NCI-H1930 (cell line): ENCODE measurements at regions not wholly inside any gene's neighbourhood (a gene's known extent, or its start where the extent isn't known, plus 50 kb on each side); places are given as distances from the start of the nearest gene placed in this dataset.
A peak's percentile ranks its signal among the peaks of the same experiment; 100 is the strongest.

ENCODE experiments used
- DNase-seq, 2 experiments: peaks; one replicate each; lab custom pipeline; 2025; lab: John Stamatoyannopoulos, UW

DNA sequence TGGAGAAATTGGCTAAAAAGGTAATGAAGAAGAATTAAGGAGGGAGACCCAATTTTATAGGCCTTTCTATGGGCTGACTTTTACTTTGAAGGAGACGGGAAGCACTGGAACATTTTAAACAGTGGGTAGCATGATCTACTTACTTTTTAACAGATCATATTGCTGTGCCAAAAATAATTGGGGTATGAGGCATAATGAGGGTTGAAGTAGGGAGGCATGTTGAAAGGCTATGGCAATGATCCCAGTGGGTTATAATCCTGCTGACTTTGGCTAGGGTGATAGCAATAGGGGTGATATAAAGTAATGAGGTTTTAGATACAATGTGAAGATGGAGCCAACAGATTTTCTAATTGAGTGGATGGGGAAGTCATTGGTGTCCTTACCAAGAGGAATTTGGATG is 73.2 kb downstream of the GPR37 start:
- no peak for DNase-seq

- DNase-seq, result no peak
Measured at GRCh38 chr7:124690840-124691239, 74.8 kb downstream of the GPR37 start.

GRCh38 chr7:124689931-124690330 is 75.7 kb downstream of the GPR37 start:
- DNase-seq, result no peak

DNA sequence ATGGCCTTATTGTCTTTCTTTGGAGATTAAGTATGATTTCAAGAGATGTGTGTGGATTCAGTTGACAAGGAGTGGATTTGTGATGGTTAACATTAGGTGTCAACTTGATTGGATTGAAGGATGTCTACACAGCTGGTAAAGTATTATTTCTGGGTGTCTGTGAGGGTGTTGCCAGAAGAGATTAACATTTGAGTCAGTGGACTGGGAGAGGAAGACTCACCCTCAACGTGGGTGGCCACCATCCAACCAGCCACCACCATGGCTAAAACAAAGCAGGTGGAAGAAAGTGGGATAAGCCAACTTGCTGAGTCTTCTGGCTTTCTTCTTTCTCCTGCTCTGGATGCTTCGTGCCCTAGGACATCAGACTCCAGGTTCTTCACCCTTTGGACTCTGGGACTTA is 76.1 kb downstream of the GPR37 start:
- DNase-seq, result no peak

GRCh38 chr7:124688991-124689390 is 76.6 kb downstream of the GPR37 start:
- DNase-seq, result no peak

DNA sequence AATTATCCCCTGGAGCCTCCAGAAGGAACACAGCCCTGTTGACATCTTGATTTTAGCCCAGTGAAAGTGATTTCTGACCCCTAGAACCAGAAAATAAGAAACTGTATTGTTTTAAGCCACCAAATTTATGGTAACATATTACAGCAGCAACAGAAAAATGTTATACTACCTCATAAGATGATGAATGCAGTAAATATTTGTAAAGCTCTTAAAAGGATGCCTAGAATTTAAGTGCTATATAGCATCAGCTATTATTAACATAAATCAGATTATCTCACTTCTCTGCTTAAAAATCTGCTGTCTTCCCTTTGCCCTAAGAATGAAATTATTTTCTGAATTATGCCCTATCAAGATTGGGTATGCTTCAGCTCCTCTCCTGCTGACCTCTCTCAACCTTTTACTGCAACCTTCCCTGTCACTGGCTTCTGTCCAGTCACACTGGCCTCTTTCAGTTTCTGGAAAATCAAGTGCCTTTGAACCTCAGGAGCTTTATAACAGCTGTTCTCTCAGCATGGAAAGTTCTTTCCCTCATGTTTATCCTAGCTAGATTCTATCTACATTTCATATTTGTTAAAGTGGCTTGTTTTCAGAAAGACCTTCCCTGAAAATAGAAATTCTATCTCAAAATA is 78.9 kb downstream of the GPR37 start:
- DNase-seq, result no peak

DNA sequence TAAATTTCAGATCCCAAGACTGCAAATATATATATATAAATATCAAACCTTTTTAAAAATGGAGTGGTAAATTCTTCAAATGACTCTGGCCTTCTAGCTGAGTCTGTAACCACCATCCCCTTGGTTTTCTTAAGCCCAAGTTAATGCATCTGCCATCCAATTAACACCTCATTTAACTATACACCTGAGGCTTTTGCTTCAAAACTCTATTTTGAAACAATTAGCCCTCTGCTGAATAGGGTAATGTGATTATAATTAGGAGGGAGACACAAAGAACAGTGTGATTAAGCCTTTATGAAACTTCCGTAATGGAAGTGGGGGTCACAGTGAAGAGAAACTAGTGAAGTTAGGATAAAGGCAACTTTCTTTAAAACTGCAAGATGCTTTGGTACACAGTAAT is 83.6 kb downstream of the GPR37 start:
- no peak for DNase-seq

- DNase-seq, result no peak
Measured at GRCh38 chr7:124680304-124680703, 85.3 kb downstream of the GPR37 start.

GRCh38 chr7:124679586-124680225 is 85.9 kb downstream of the GPR37 start:
- DNase-seq, result peak; percentile 31 to 59

DNA sequence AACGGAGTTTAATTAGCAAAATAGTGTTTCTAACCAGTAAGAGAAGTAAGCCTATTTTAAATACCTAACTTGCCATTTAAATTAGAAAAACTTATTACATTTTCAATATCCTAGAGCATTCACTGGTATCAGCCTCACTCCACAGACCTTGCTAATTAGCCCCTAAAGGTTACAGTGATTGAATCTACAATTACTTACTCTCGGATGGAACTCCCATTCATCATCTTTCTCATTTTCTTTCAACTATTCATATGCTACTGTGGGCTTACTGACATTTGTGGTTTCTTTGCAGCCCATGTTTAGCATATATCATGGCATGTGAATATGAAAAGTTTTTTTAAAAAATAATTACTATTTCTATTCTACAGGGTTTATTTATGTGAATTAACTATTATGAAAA is 86.4 kb downstream of the GPR37 start:
- DNase-seq, result peak; percentile 29 to 59

DNA sequence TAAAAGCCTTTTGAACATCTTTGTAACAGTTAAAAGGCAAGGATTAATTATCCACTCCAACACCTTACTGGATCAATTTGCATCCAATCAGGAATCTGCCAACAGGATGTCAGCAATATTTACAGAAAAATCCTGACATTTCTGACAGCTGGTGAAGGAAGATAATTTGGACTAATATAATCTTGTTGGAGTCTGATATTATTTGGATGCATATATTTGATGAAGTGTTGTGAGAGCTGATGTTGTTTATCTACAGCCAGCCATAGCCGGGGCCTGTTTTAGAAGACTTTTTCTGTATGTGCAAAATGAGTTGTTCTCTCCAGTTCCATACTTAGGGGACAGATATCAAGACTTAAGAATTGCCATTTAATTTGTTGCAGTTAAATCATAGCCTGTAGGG is 91.1 kb downstream of the GPR37 start:
- DNase-seq, result no peak

DNA sequence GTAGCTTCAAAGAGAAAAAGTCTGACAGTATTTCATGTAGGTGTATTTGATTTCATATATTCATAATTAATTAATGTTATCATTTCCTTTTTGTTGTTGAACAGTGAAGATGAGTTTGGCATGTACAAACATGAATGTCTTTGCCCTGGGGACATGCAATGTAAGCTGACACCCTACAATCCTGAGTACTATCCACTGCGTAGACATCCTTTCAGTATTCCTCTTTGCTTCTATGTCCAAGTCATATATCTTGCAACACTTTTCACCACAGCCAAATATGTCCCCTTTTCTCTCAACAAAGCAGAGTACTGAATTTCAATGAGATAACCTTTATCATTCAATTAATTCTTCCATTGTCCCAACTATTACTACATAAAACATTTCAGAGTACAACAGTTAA is 93.6 kb downstream of the GPR37 start:
- DNase-seq, result no peak

DNA sequence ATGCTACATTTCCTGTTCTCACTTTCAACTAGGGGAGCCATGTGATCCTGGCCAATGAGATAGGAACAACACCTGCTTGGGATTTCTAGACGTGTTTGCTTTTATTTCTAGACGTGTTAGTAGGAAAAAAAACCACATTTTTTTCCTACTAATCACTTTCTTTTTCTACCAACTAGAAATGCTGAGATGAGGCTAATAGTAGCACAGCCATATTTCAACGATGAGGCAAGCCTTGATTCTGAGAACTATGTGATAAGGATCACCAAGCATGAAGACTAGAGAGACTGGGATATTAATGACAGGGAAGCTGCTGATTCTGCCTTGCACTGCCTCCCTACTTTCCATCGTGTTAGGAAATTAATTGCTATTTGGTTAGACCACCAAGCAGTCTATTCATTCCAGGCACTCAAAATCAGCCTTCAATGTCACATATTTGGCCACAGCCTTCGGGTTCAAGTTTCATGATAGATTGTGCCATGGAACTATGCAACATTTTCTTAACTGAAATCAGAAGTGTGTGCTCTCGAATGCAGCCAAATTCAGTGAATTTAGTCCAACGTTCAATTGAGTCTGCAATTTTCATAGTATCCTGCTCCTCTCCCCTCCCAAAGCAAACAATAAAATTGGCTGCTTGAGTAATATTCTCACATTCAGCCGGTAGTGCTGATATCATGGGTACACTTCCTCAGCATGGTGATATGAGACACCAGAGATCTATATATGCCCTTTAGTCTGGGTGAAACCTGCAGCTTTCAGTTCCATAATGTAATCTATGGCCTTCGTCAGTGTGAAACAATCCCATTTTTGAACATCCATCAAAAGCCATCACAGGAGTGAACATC is 98.1 kb downstream of the GPR37 start:
- no peak for DNase-seq

GRCh38 chr7:124662937-124663336 is 102.7 kb downstream of the GPR37 start:
- DNase-seq, result no peak

- DNase-seq, result no peak
Measured at GRCh38 chr7:124662372-124662771, 103.2 kb downstream of the GPR37 start.

GRCh38 chr7:124655990-124656389 is 109.6 kb downstream of the GPR37 start:
- peak in 1 of 2 experiments; percentile 57 for DNase-seq

DNA sequence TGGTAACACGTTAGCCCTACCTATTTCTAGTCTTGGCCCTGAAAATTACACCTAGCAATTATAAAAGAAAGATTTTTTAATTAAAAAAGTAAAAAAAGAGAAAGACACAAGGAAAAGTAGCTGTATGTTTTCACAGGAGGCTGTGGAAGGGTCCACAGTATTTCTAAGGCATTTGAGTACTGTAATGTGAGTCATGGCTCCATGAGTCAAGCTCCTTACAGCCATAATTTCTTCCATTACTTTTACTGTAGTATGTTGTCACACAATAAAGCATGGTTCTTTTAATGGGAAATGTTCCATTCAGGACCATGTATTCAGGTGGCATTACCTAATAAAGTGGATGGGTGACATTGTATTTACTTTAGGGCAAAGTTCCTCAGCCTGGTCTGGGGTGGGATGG is 113.4 kb downstream of the GPR37 start:
- DNase-seq, result no peak

GRCh38 chr7:124651136-124651535 is 114.5 kb downstream of the GPR37 start:
- no peak for DNase-seq

- DNase-seq, result no peak
Measured at GRCh38 chr7:124649397-124650014, 116.1 kb downstream of the GPR37 start.

GRCh38 chr7:124647630-124648306 is 117.8 kb downstream of the GPR37 start:
- DNase-seq, result no peak

DNA sequence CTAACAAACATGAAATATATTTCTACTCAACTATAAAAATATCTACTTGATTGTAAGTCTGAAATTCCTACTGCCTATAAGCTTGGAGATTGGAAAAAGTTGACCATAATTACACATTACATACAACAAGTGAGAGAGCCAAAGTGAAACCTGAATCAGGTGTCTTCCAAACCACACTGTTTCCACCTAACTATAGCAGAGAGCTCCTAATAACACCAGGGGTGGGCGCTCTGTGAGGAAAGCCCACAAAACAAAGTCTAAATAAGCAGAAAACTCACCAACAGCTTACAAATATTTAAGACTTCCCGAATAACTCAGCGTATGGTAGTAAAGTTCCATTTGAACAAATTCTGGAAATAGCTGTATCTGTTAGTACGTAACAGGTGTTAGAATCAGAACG is 119.9 kb downstream of the GPR37 start:
- DNase-seq, result no peak

DNA sequence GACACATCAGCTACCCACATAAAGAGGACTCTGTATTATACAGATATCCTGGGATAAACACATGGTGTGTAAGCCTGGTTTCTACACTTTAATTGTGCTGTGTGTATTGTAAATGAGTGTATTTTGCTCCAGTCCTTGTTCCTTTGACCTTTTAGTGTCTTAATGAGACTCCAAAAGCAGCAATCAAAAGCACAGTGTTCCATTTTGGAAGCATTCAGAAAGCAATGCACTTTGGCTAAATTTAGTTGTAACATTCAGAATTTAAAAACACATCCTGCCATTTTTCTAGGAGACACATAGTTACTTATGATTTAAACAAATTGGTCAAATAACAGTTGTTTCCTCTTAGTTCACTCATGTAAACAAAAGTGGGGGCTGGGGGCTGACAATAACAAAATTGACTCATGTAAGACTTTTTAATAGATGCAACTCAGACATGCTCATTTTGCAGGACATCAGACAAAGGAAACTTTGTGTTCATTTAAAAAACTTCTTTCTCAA is 122.2 kb downstream of the GPR37 start:
- DNase-seq, result no peak
